ENCODE measurements at regions not wholly inside any gene's neighbourhood (a gene's known extent, or its start where the extent isn't known, plus 50 kb on each side); places are given as distances from the start of the nearest gene placed in this dataset.

- no peak for DNase-seq (ENCODE audit: low spot score)
- H3K4me1 Mint-ChIP-seq (ENCODE audit: unreplicated experiment), result peaks cover 15% of the 10 kb centered on the region
- H3K9me3 Mint-ChIP-seq (ENCODE audit: unreplicated experiment), result no peaks in the 10 kb centered on the region
- H3K27ac Mint-ChIP-seq (ENCODE audit: unreplicated experiment), result no peak overlapping the region
- TF ChIP-seq CTCF (IDR thresholded peaks at IDR 0.05; ENCODE audit: unreplicated experiment), result no peak
- H3K4me3 Mint-ChIP-seq (ENCODE audit: unreplicated experiment), result no peak overlapping the region
- H3K36me3 Mint-ChIP-seq (ENCODE audit: low read depth, unreplicated experiment), result peaks cover 13% of the 10 kb centered on the region
- peaks cover 7% of the 10 kb centered on the region for H3K27me3 Mint-ChIP-seq (ENCODE audit: unreplicated experiment)
These were observed 97.9 kb upstream of the UST start for GRCh38 chr6:148648754-148649453.

GRCh38 chr6:148649454-148649963 lies 97.3 kb upstream of the UST start:
- DNase-seq (ENCODE audit: low spot score), result no peak
- Mint-ChIP-seq H3K4me3 (ENCODE audit: unreplicated experiment) (no peak overlapping the region), H3K27me3 (ENCODE audit: unreplicated experiment) (peaks cover 7% of the 10 kb centered on the region), H3K4me1 (ENCODE audit: unreplicated experiment) (peaks cover 10% of the 10 kb centered on the region), H3K36me3 (ENCODE audit: low read depth, unreplicated experiment) (peaks cover 13% of the 10 kb centered on the region), H3K9me3 (ENCODE audit: unreplicated experiment) (no peaks in the 10 kb centered on the region), H3K27ac (ENCODE audit: unreplicated experiment) (no peak overlapping the region)
- no peak for TF ChIP-seq CTCF (IDR thresholded peaks at IDR 0.05; ENCODE audit: unreplicated experiment)

GRCh38 chr6:148650941-148651505 lies 95.8 kb upstream of the UST start:
- TF ChIP-seq CTCF (IDR thresholded peaks at IDR 0.05; ENCODE audit: unreplicated experiment), result no peak
- Mint-ChIP-seq H3K27ac (ENCODE audit: unreplicated experiment) (no peak overlapping the region), H3K4me1 (ENCODE audit: unreplicated experiment) (no peaks in the 10 kb centered on the region), H3K36me3 (ENCODE audit: low read depth, unreplicated experiment) (peaks cover 9% of the 10 kb centered on the region), H3K27me3 (ENCODE audit: unreplicated experiment) (peaks cover 1% of the 10 kb centered on the region), H3K9me3 (ENCODE audit: unreplicated experiment) (no peaks in the 10 kb centered on the region), H3K4me3 (ENCODE audit: unreplicated experiment) (no peak overlapping the region)
- DNase-seq (ENCODE audit: low spot score), result no peak

- Mint-ChIP-seq H3K4me3 (ENCODE audit: unreplicated experiment) (no peak overlapping the region), H3K4me1 (ENCODE audit: unreplicated experiment) (no peaks in the 10 kb centered on the region), H3K27ac (ENCODE audit: unreplicated experiment) (no peak overlapping the region), H3K36me3 (ENCODE audit: low read depth, unreplicated experiment) (peaks cover 13% of the 10 kb centered on the region), H3K9me3 (ENCODE audit: unreplicated experiment) (no peaks in the 10 kb centered on the region), H3K27me3 (ENCODE audit: unreplicated experiment) (peaks cover 1% of the 10 kb centered on the region)
- TF ChIP-seq CTCF (IDR thresholded peaks at IDR 0.05; ENCODE audit: unreplicated experiment), result no peak
- no peak for DNase-seq (ENCODE audit: low spot score)
These were observed 94.6 kb upstream of the UST start for GRCh38 chr6:148652205-148652604.

- TF ChIP-seq CTCF (IDR thresholded peaks at IDR 0.05; ENCODE audit: unreplicated experiment), result no peak
- DNase-seq (ENCODE audit: low spot score), result no peak
These were observed 93.6 kb upstream of the UST start for GRCh38 chr6:148653138-148653776.

More at GRCh38 chr6:148653138-148653776, 93.6 kb upstream of the UST start:
- Mint-ChIP-seq H3K36me3 (ENCODE audit: low read depth, unreplicated experiment) (peaks cover 19% of the 10 kb centered on the region), H3K4me1 (ENCODE audit: unreplicated experiment) (no peaks in the 10 kb centered on the region), H3K27me3 (ENCODE audit: unreplicated experiment) (peaks cover 1% of the 10 kb centered on the region), H3K9me3 (ENCODE audit: unreplicated experiment) (no peaks in the 10 kb centered on the region), H3K27ac (ENCODE audit: unreplicated experiment) (no peak overlapping the region), H3K4me3 (ENCODE audit: unreplicated experiment) (no peak overlapping the region)

Measured in endothelial cell (in vitro differentiated cells).